MCF 10A (cell line): ENCODE measurements at regions not wholly inside any gene's neighbourhood (a gene's known extent, or its start where the extent isn't known, plus 50 kb on each side); places are given as distances from the start of the nearest gene placed in this dataset.

Source experiments
- BruUV-seq: library from RNA; stranded (reverse); fragments of 400-500 nt; replicated peaks from 2 replicates; lab custom pipeline; 2021; lab: Mats Ljungman, UMichigan
- CTCF ChIA-PET: fragments of 300-600 bp; sonication (Branson Sonifier 250); formaldehyde crosslinking; extraction: SDS; loops from one replicate; lab custom pipeline; 2021; ENCODE audit warnings: antibody characterized with exemption, inconsistent platforms; lab: Yijun Ruan, JAX
- POLR2A ChIA-PET: fragments of 300-600, 350-650 bp; sonication (Branson Sonifier 250); formaldehyde crosslinking; extraction: SDS; loops from one replicate; lab custom pipeline; 2020; ENCODE audit warnings: antibody characterized with exemption, inconsistent platforms; lab: Yijun Ruan, JAX
- DNase-seq: peaks from one replicate; pipeline ENCODE4 v3.0.0-alpha.2; 2018; ENCODE audit not compliant: unreplicated experiment
- H3K27ac Mint-ChIP-seq: one replicate; pipeline ENCODE4 v1.8.0; 2022; ENCODE audit warnings: mild to moderate bottlenecking, low read depth, mixed read lengths; ENCODE audit not compliant: unreplicated experiment
- H3K27me3 Mint-ChIP-seq: one replicate; pipeline ENCODE4 v1.8.0; 2022; ENCODE audit warnings: mixed read lengths; ENCODE audit not compliant: insufficient read depth, unreplicated experiment
- H3K36me3 Mint-ChIP-seq: one replicate; pipeline ENCODE4 v1.8.0; 2022; ENCODE audit warnings: mild to moderate bottlenecking, moderate library complexity, mixed read lengths; ENCODE audit not compliant: insufficient read depth, unreplicated experiment
- H3K4me1 Mint-ChIP-seq: one replicate; pipeline ENCODE4 v1.8.0; 2022; ENCODE audit warnings: mixed read lengths; ENCODE audit not compliant: insufficient read depth, unreplicated experiment
- H3K4me3 Mint-ChIP-seq: one replicate; pipeline ENCODE4 v1.8.0; 2022; ENCODE audit warnings: mild to moderate bottlenecking, moderate library complexity, mixed read lengths; ENCODE audit not compliant: unreplicated experiment
- H3K9me3 Mint-ChIP-seq: one replicate; pipeline ENCODE4 v1.8.0; 2022; ENCODE audit warnings: mixed read lengths; ENCODE audit not compliant: unreplicated experiment
- CTCF ChIP-seq: fragments of 200-600 bp; IDR thresholded peaks from one replicate; pipeline ENCODE4 v1.8.0; 2022; ENCODE audit warnings: antibody characterized with exemption, mild to moderate bottlenecking; ENCODE audit not compliant: unreplicated experiment
- intact Hi-C: fragments of 100-400 bp; cut with micrococcal nuclease; formaldehyde crosslinking; loops from 2 replicates; pipeline ENCODE4 v1.14.1; 2022

GRCh38 chrX:120755066-120755846, 120.4 kb downstream of the CT47B1 start:
- no peak for TF ChIP-seq CTCF
- ChIA-PET POLR2A (no interaction called here), CTCF (no interaction called here)
- no peaks in the 10 kb centered on the region for H3K9me3 Mint-ChIP-seq
- no peaks in the 10 kb centered on the region for H3K36me3 Mint-ChIP-seq
- no peaks in the 10 kb centered on the region for H3K27me3 Mint-ChIP-seq
- H3K4me1 Mint-ChIP-seq = no peaks in the 10 kb centered on the region
- intact Hi-C loops = no loop called here
- no TSS peak for BruUV-seq
- H3K4me3 Mint-ChIP-seq = no peak overlapping the region
- DNase-seq = no peak
- H3K27ac Mint-ChIP-seq = no peak overlapping the region

- no peak for DNase-seq
- no peak for TF ChIP-seq CTCF
- ChIA-PET POLR2A (interaction anchor here (1.0 kb wide), 1 partner anchor 11 kb away, joined by 3 read pairs; no protein-coding TSS in a partner anchor), CTCF (interaction anchor here (0.5 kb wide), 1 partner anchor 185 kb away, joined by 6 read pairs; no protein-coding TSS in a partner anchor)
- intact Hi-C loops = no loop called here
- no TSS peak for BruUV-seq
- no peaks in the 10 kb centered on the region for H3K36me3 Mint-ChIP-seq
- H3K27ac Mint-ChIP-seq = no peak overlapping the region
- H3K27me3 Mint-ChIP-seq = no peaks in the 10 kb centered on the region
- H3K4me1 Mint-ChIP-seq = no peaks in the 10 kb centered on the region
- no peak overlapping the region for H3K4me3 Mint-ChIP-seq
- H3K9me3 Mint-ChIP-seq = no peaks in the 10 kb centered on the region
Measured at GRCh38 chrX:120753413-120754251, 122.0 kb downstream of the CT47B1 start.

GRCh38 chrX:120752431-120753082, 122.7 kb upstream of the C1GALT1C1 start:
- no peak overlapping the region for H3K4me3 Mint-ChIP-seq
- TF ChIP-seq CTCF = no peak
- no peaks in the 10 kb centered on the region for H3K9me3 Mint-ChIP-seq
- CTCF ChIA-PET = no interaction called here
- BruUV-seq = no TSS peak
- POLR2A ChIA-PET = interaction anchor here (1.0 to 1.2 kb wide), 2 partner anchors 10 to 29 kb away, joined by 3 read pairs; no protein-coding TSS in a partner anchor
- no peak for DNase-seq
- H3K36me3 Mint-ChIP-seq = no peaks in the 10 kb centered on the region
- no peaks in the 10 kb centered on the region for H3K27me3 Mint-ChIP-seq
- no peaks in the 10 kb centered on the region for H3K4me1 Mint-ChIP-seq
- H3K27ac Mint-ChIP-seq = no peak overlapping the region
- intact Hi-C loops = no loop called here
